Natural killer cell (primary cell): ENCODE measurements at regions not wholly inside any gene's neighbourhood (a gene's known extent, or its start where the extent isn't known, plus 50 kb on each side); places are given as distances from the start of the nearest gene placed in this dataset.

Experiments used
- ATAC-seq, 3 donors: fragments of 150-1000 bp in 2 of 3; fragments of 200-7000 bp in 1 of 3; cut with Tn5 transposase; 1 replicate in 1 of 3; 2 replicates in 2 of 3; pipeline ENCODE4 v1.10.0; 2021; ENCODE audit warnings: mild to moderate bottlenecking in 2 of 3, moderate library complexity in 2 of 3
- DNase-seq, 2 donors: peaks; one replicate each; pipeline versions ENCODE4 v3.0.0 to v3.0.0-alpha.2; 2013 to 2021; ENCODE audit warnings: mixed read lengths in 1 of 2
- H3K27ac ChIP-seq: one replicate; pipeline ENCODE4 v1.5.1; 2013; ENCODE audit warnings: mild to moderate bottlenecking, low read length
- H3K27me3 ChIP-seq: one replicate; pipeline ENCODE4 v1.6.1; 2013; ENCODE audit warnings: low read length; ENCODE audit not compliant: control insufficient read depth, insufficient read depth
- H3K36me3 ChIP-seq: one replicate; pipeline ENCODE4 v1.6.1; 2013; ENCODE audit warnings: low read length; ENCODE audit not compliant: control insufficient read depth, insufficient read depth
- H3K4me1 ChIP-seq: one replicate; pipeline ENCODE4 v1.6.1; 2013; ENCODE audit warnings: low read length; ENCODE audit not compliant: control insufficient read depth, insufficient read depth
- H3K4me3 ChIP-seq: one replicate; pipeline ENCODE4 v1.5.1; 2013; ENCODE audit warnings: low read length
- H3K9me3 ChIP-seq: one replicate; pipeline ENCODE4 v1.6.1; 2013; ENCODE audit warnings: low read length; ENCODE audit not compliant: control insufficient read depth, insufficient read depth
- H3K27ac Mint-ChIP-seq, 2 donors: one replicate each; pipeline ENCODE4 v1.8.0; 2022; ENCODE audit warnings: mild to moderate bottlenecking in 2 of 2, mixed read lengths in 2 of 2, moderate library complexity in 1 of 2
- H3K27me3 Mint-ChIP-seq, 2 donors: one replicate each; pipeline ENCODE4 v1.8.0; 2022; ENCODE audit warnings: low read depth in 2 of 2, mixed read lengths in 2 of 2
- H3K36me3 Mint-ChIP-seq: one replicate; pipeline ENCODE4 v1.8.0; 2022; ENCODE audit warnings: mixed read lengths
- H3K4me1 Mint-ChIP-seq, 2 donors: one replicate each; pipeline ENCODE4 v1.8.0; 2022; ENCODE audit warnings: mixed read lengths in 2 of 2
- H3K4me3 Mint-ChIP-seq: one replicate; pipeline ENCODE4 v1.8.0; 2022; ENCODE audit warnings: mild to moderate bottlenecking, moderate library complexity, mixed read lengths
- H3K9me3 Mint-ChIP-seq, 2 donors: one replicate each; pipeline ENCODE4 v1.8.0; 2022; ENCODE audit warnings: mixed read lengths in 2 of 2
- WGBS: methylation state at CpG from one replicate; pipeline ENCODE4 v1.1.7; 2013; ENCODE audit warnings: missing lambda C conversion rate; ENCODE audit not compliant: insufficient coverage; 5-methylcytosine and 5-hydroxymethylcytosine counted together
- intact Hi-C: fragments of 100-400 bp; cut with micrococcal nuclease; formaldehyde crosslinking; loops from one replicate; pipeline ENCODE4 v1.14.2; 2022
- TF ChIP-seq, protein P1 (sequence below): fragments of 200-600 bp; IDR thresholded peaks from one replicate; pipeline ENCODE4 v1.8.0; 2022; ENCODE audit warnings: antibody characterized with exemption

GRCh38 chr6:27811451-27811772 lies 100.8 kb downstream of the OR2B2 start:
- DNase-seq (no peak), ATAC-seq (no peak)
- Histone ChIP-seq H3K4me3 (no peak overlapping the region), H3K4me1 (peaks cover 45% of the 10 kb centered on the region), H3K36me3 (no peaks in the 10 kb centered on the region), H3K27ac (peak overlapping the region; percentile 88), H3K9me3 (no peaks in the 10 kb centered on the region), H3K27me3 (no peaks in the 10 kb centered on the region)
- peak overlapping the region; percentile 95 for H3K4me3 Mint-ChIP-seq
- peaks cover 50 to 58% of the 10 kb centered on the region in 2 donors for H3K4me1 Mint-ChIP-seq
- H3K9me3 Mint-ChIP-seq: no peaks in the 10 kb centered on the region
- intact Hi-C loops: no loop called here
- H3K36me3 Mint-ChIP-seq: no peaks in the 10 kb centered on the region
- TF ChIP-seq, protein P1, sequence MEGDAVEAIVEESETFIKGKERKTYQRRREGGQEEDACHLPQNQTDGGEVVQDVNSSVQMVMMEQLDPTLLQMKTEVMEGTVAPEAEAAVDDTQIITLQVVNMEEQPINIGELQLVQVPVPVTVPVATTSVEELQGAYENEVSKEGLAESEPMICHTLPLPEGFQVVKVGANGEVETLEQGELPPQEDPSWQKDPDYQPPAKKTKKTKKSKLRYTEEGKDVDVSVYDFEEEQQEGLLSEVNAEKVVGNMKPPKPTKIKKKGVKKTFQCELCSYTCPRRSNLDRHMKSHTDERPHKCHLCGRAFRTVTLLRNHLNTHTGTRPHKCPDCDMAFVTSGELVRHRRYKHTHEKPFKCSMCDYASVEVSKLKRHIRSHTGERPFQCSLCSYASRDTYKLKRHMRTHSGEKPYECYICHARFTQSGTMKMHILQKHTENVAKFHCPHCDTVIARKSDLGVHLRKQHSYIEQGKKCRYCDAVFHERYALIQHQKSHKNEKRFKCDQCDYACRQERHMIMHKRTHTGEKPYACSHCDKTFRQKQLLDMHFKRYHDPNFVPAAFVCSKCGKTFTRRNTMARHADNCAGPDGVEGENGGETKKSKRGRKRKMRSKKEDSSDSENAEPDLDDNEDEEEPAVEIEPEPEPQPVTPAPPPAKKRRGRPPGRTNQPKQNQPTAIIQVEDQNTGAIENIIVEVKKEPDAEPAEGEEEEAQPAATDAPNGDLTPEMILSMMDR: no peak
- peak overlapping the region; percentile 96 to 99 for H3K27ac Mint-ChIP-seq
- no peaks in the 10 kb centered on the region for H3K27me3 Mint-ChIP-seq

DNA sequence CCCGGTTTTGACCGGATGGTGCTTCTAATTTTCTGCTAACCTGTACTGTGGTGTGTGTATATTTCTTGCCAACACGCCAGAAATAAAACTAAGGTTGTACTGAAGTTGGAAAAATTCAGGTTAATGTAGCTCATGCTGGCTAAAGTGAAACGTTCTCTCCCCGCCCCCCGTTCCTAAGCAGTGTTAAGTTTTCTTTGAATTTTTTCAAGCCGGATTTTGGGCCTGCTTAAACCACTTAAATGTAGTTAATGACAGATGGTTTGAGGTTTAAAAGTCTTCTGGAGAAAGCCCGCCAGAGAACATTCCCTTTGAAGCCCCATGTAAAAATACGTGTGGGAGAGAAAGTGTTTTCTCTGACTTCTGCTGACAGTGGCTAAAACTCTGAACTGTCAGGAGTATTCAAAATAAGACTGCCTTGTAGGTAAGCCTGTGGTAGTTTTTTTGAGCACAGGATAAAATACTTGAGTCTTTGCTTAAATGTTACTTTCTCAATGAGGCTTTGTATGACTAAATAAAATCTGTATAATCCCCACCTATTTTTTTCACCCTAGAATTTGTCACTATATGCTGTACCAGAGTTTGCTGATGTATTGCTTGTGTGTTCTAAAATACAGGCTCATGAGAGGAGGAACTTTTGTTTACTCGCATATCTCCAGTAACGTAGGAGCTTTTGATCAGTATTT lies 101.3 kb downstream of the OR2B2 start:
- ATAC-seq: no peak
- intact Hi-C loops: loop anchor here (1.0 kb wide), 2 partner anchors 27 to 61 kb away; a partner anchor contains a TSS
- no peaks in the 10 kb centered on the region for H3K27me3 ChIP-seq
- Mint-ChIP-seq H3K27ac (peak overlapping the region; percentile 96 to 99), H3K4me3 (peak overlapping the region; percentile 95), H3K4me1 (peaks cover 51 to 58% of the 10 kb centered on the region in 2 donors), H3K36me3 (no peaks in the 10 kb centered on the region), H3K9me3 (no peaks in the 10 kb centered on the region), H3K27me3 (no peaks in the 10 kb centered on the region)
- no peaks in the 10 kb centered on the region for H3K9me3 ChIP-seq
- H3K36me3 ChIP-seq: no peaks in the 10 kb centered on the region
- peak overlapping the region; percentile 88 for H3K27ac ChIP-seq
- peak in 1 of 2 donors; percentile 51 for DNase-seq
- WGBS: 10% methylated on average over 11 of the region's 11 CpGs
- TF ChIP-seq, protein P1: no peak
- peak overlapping the region; percentile 63 for H3K4me3 ChIP-seq
- peaks cover 44% of the 10 kb centered on the region for H3K4me1 ChIP-seq

GRCh38 chr6:27809939-27810767 lies 102.0 kb downstream of the OR2B2 start:
- H3K4me3 Mint-ChIP-seq: peak overlapping the region; percentile 95
- Histone ChIP-seq H3K27ac (peak overlapping the region; percentile 88), H3K9me3 (no peaks in the 10 kb centered on the region), H3K4me1 (peaks cover 37% of the 10 kb centered on the region), H3K4me3 (peak overlapping the region; percentile 63), H3K36me3 (no peaks in the 10 kb centered on the region), H3K27me3 (no peaks in the 10 kb centered on the region)
- DNase-seq (peak; percentile 76 to 95), ATAC-seq (peak; percentile 55 to 71 (median 63))
- H3K4me1 Mint-ChIP-seq: peaks cover 49 to 56% of the 10 kb centered on the region in 2 donors
- TF ChIP-seq, protein P1: no peak
- no peaks in the 10 kb centered on the region for H3K36me3 Mint-ChIP-seq
- H3K27ac Mint-ChIP-seq: peak overlapping the region; percentile 96 to 99
- under 1% methylated on average over 51 of the region's 51 CpGs for WGBS
- H3K9me3 Mint-ChIP-seq: no peaks in the 10 kb centered on the region
- no peaks in the 10 kb centered on the region for H3K27me3 Mint-ChIP-seq
- intact Hi-C loops: loop anchor here (1.0 to 10.0 kb wide), 8 partner anchors 28 to 1686 kb away; partner anchors contain the start of gene ZNF184
